Astrocyte (in vitro differentiated cells and primary cell): ENCODE measurements at regions not wholly inside any gene's neighbourhood (a gene's known extent, or its start where the extent isn't known, plus 50 kb on each side); places are given as distances from the start of the nearest gene placed in this dataset.

Source experiments
- DNase-seq: peaks from one replicate; pipeline ENCODE4 v3.0.0-alpha.2; 2010; ENCODE audit warnings: low read depth
- FAIRE-seq: peaks from 2 replicates; lab custom pipeline; 2011; peaks lifted over from hg19 to GRCh38; lab: Jason Lieb, UNC
- H2AFZ ChIP-seq: 2 replicates; pipeline ENCODE4 v1.6.0; 2012; ENCODE audit warnings: low read depth, low read length, inconsistent platforms
- H3K27ac ChIP-seq: 2 replicates; pipeline ENCODE4 v1.5.1; 2011; ENCODE audit warnings: low read depth, low read length, inconsistent platforms
- H3K27me3 ChIP-seq: 2 replicates; pipeline ENCODE4 v1.6.0; 2011; ENCODE audit warnings: low read length, inconsistent platforms; ENCODE audit not compliant: insufficient read depth
- H3K36me3 ChIP-seq: 2 replicates; pipeline ENCODE4 v1.5.1; 2011; ENCODE audit warnings: low read length, inconsistent platforms; ENCODE audit not compliant: insufficient read depth
- H3K4me1 ChIP-seq: 2 replicates; pipeline ENCODE4 v1.5.1; 2011; ENCODE audit warnings: low read length, inconsistent platforms; ENCODE audit not compliant: insufficient read depth
- H3K4me2 ChIP-seq: 2 replicates; pipeline ENCODE4 v1.6.0; 2012; ENCODE audit warnings: low read length, inconsistent platforms
- H3K4me3 ChIP-seq: 2 replicates; pipeline ENCODE4 v1.5.1; 2011; ENCODE audit warnings: low read depth, mild to moderate bottlenecking, low read length, inconsistent platforms; ENCODE audit not compliant: insufficient read depth
- H3K79me2 ChIP-seq: 2 replicates; pipeline ENCODE4 v1.6.0; 2012; ENCODE audit warnings: mild to moderate bottlenecking, low read length, inconsistent platforms; ENCODE audit not compliant: insufficient read depth
- H3K9ac ChIP-seq: 2 replicates; pipeline ENCODE4 v1.6.0; 2012; ENCODE audit warnings: mild to moderate bottlenecking, low read length, inconsistent platforms
- H3K9me3 ChIP-seq: 2 replicates; pipeline ENCODE4 v1.5.1; 2012; ENCODE audit warnings: low read depth, mild to moderate bottlenecking, low read length, inconsistent platforms; ENCODE audit not compliant: insufficient read depth
- H4K20me1 ChIP-seq: 2 replicates; pipeline ENCODE4 v1.6.0; 2012; ENCODE audit warnings: low read length, inconsistent platforms; ENCODE audit not compliant: insufficient read depth
- H3K27ac Mint-ChIP-seq: one replicate; pipeline ENCODE4 v1.8.0; 2021; ENCODE audit warnings: mild to moderate bottlenecking, mixed read lengths; ENCODE audit not compliant: unreplicated experiment
- H3K27me3 Mint-ChIP-seq: one replicate; pipeline ENCODE4 v1.8.0; 2021; ENCODE audit warnings: low read depth, mixed read lengths; ENCODE audit not compliant: unreplicated experiment
- H3K36me3 Mint-ChIP-seq: one replicate; pipeline ENCODE4 v1.8.0; 2021; ENCODE audit warnings: low read depth, mixed read lengths; ENCODE audit not compliant: unreplicated experiment
- H3K4me1 Mint-ChIP-seq: one replicate; pipeline ENCODE4 v1.8.0; 2021; ENCODE audit warnings: low read depth, mixed read lengths; ENCODE audit not compliant: unreplicated experiment
- H3K4me3 Mint-ChIP-seq: one replicate; pipeline ENCODE4 v1.8.0; 2021; ENCODE audit warnings: mild to moderate bottlenecking, moderate library complexity, mixed read lengths; ENCODE audit not compliant: unreplicated experiment
- H3K9me3 Mint-ChIP-seq: one replicate; pipeline ENCODE4 v1.8.0; 2021; ENCODE audit warnings: mild to moderate bottlenecking, mixed read lengths; ENCODE audit not compliant: unreplicated experiment
- CTCF ChIP-seq: IDR thresholded peaks from 2 replicates; pipeline ENCODE4 v1.5.1; 2011; ENCODE audit warnings: low read depth, mild to moderate bottlenecking, inconsistent platforms, low read length, moderate library complexity; ENCODE audit not compliant: insufficient read depth
- EZH2 ChIP-seq: IDR thresholded peaks from 2 replicates; pipeline ENCODE4 v1.6.1; 2012; ENCODE audit warnings: mild to moderate bottlenecking, low read length, inconsistent platforms; ENCODE audit not compliant: insufficient read depth

GRCh38 chr1:214214851-214215250 is 66.1 kb upstream of the SMYD2 start:
- Histone ChIP-seq H3K4me2 (no peak overlapping the region), H3K4me1 (peaks cover 14% of the 10 kb centered on the region), H3K9me3 (no peaks in the 10 kb centered on the region), H2AFZ (no peak overlapping the region), H3K36me3 (no peaks in the 10 kb centered on the region), H3K9ac (no peak overlapping the region), H3K27ac (no peak overlapping the region), H4K20me1 (no peaks in the 10 kb centered on the region), H3K27me3 (peaks cover 10% of the 10 kb centered on the region), H3K4me3 (no peak overlapping the region), H3K79me2 (no peaks in the 10 kb centered on the region)
- FAIRE-seq: no peak
- no peak for DNase-seq
- Mint-ChIP-seq H3K27ac (no peak overlapping the region), H3K9me3 (no peaks in the 10 kb centered on the region), H3K27me3 (peaks cover 5% of the 10 kb centered on the region), H3K36me3 (no peaks in the 10 kb centered on the region), H3K4me1 (peaks cover 22% of the 10 kb centered on the region), H3K4me3 (no peak overlapping the region)
- TF ChIP-seq CTCF: no peak
- no peak for TF ChIP-seq EZH2

GRCh38 chr1:214215583-214215982 is 65.4 kb upstream of the SMYD2 start:
- Mint-ChIP-seq H3K36me3 (no peaks in the 10 kb centered on the region), H3K4me1 (peaks cover 22% of the 10 kb centered on the region), H3K27me3 (peaks cover 5% of the 10 kb centered on the region), H3K9me3 (no peaks in the 10 kb centered on the region), H3K4me3 (no peak overlapping the region), H3K27ac (no peak overlapping the region)
- TF ChIP-seq CTCF: no peak
- TF ChIP-seq EZH2: no peak
- Histone ChIP-seq H3K4me2 (no peak overlapping the region), H3K4me3 (no peak overlapping the region), H3K9ac (no peak overlapping the region), H3K27me3 (peaks cover 13% of the 10 kb centered on the region), H3K9me3 (no peaks in the 10 kb centered on the region), H3K4me1 (peaks cover 14% of the 10 kb centered on the region), H3K36me3 (no peaks in the 10 kb centered on the region), H4K20me1 (no peaks in the 10 kb centered on the region), H3K27ac (no peak overlapping the region), H3K79me2 (no peaks in the 10 kb centered on the region), H2AFZ (no peak overlapping the region)
- FAIRE-seq (no peak), DNase-seq (no peak)

- FAIRE-seq: no peak
- Histone ChIP-seq H3K4me1 (peaks cover 14% of the 10 kb centered on the region), H3K4me3 (no peak overlapping the region), H3K9ac (no peak overlapping the region), H3K27me3 (peaks cover 13% of the 10 kb centered on the region), H4K20me1 (no peaks in the 10 kb centered on the region), H3K79me2 (no peaks in the 10 kb centered on the region), H2AFZ (no peak overlapping the region), H3K27ac (no peak overlapping the region), H3K4me2 (no peak overlapping the region), H3K9me3 (no peaks in the 10 kb centered on the region), H3K36me3 (no peaks in the 10 kb centered on the region)
- H3K27me3 Mint-ChIP-seq: peaks cover 5% of the 10 kb centered on the region
- TF ChIP-seq CTCF (no peak), EZH2 (no peak)
- no peaks in the 10 kb centered on the region for H3K36me3 Mint-ChIP-seq
- no peak overlapping the region for H3K4me3 Mint-ChIP-seq
- H3K27ac Mint-ChIP-seq: no peak overlapping the region
- H3K4me1 Mint-ChIP-seq: peaks cover 22% of the 10 kb centered on the region
- H3K9me3 Mint-ChIP-seq: no peaks in the 10 kb centered on the region
- no peak for DNase-seq
Observed at GRCh38 chr1:214216021-214216420, 64.9 kb upstream of the SMYD2 start.
